GM12878 (cell line): ENCODE measurements at regions not wholly inside any gene's neighbourhood (a gene's known extent, or its start where the extent isn't known, plus 50 kb on each side); places are given as distances from the start of the nearest gene placed in this dataset.

Experiments
- CEBPB ChIP-seq, 2 experiments: fragments of 150-350 bp in 1 of 2; IDR thresholded peaks; 2 replicates each; pipeline ENCODE4 v1.6.1; 2012 to 2014; ENCODE audit warnings: low read depth in 2 of 2, low read length in 2 of 2, borderline replicate concordance in 1 of 2, inconsistent platforms in 1 of 2
- MXI1 ChIP-seq: fragments of 150-350 bp; IDR thresholded peaks from 2 replicates; pipeline ENCODE4 v1.6.1; 2011; ENCODE audit warnings: low read depth, mild to moderate bottlenecking, inconsistent platforms, low read length, improper control_type of control experiment
- MYC ChIP-seq: IDR thresholded peaks from 2 replicates; pipeline ENCODE4 v1.6.1; 2011; ENCODE audit warnings: mild to moderate bottlenecking, low read length, moderate library complexity, inconsistent platforms; ENCODE audit not compliant: insufficient read depth, insufficient replicate concordance, insufficient read length, severe bottlenecking
- POLR2A ChIP-seq: IDR thresholded peaks from 2 replicates; pipeline ENCODE4 v1.6.1; 2011; ENCODE audit warnings: low read depth, mild to moderate bottlenecking, low read length
- POLR2AphosphoS2 ChIP-seq: IDR thresholded peaks from 2 replicates; pipeline ENCODE4 v1.6.1; 2011; ENCODE audit warnings: low read depth, mild to moderate bottlenecking, low read length, improper control_type of control experiment, moderate library complexity
- POLR2AphosphoS5 ChIP-seq: IDR thresholded peaks from 2 replicates; pipeline ENCODE4 v1.6.1; 2011; ENCODE audit warnings: mild to moderate bottlenecking, low read length, inconsistent platforms
- RCOR1 ChIP-seq: conservative IDR thresholded peaks from 2 replicates; pipeline ENCODE4 v1.6.1; 2012; ENCODE audit warnings: low read depth, low read length, improper control_type of control experiment
- TAF1 ChIP-seq: IDR thresholded peaks from 2 replicates; pipeline ENCODE4 v1.6.1; 2011; ENCODE audit warnings: mild to moderate bottlenecking, low read depth, low read length, borderline replicate concordance
- TF ChIP-seq, protein P1 (sequence below), 3 experiments: IDR thresholded peaks in 2 of 3; conservative IDR thresholded peaks in 1 of 3; 2 replicates each; pipeline ENCODE4 v1.5.1; 2011; ENCODE audit warnings: low read depth in 3 of 3, low read length in 3 of 3, mild to moderate bottlenecking in 3 of 3, control low read depth in 2 of 3, moderate library complexity in 2 of 3, inconsistent platforms in 1 of 3, mixed read lengths in 1 of 3; ENCODE audit not compliant: control insufficient read depth in 2 of 3, insufficient read depth in 1 of 3; ENCODE audit errors: extremely low read depth in 1 of 3
- TF ChIP-seq, protein P2 (sequence below): IDR thresholded peaks from 2 replicates; pipeline ENCODE4 v1.6.1; 2012; ENCODE audit warnings: low read depth, low read length, improper control_type of control experiment
- TF ChIP-seq, protein P3 (sequence below): IDR thresholded peaks from 2 replicates; pipeline ENCODE4 v1.6.1; 2012; ENCODE audit warnings: mild to moderate bottlenecking, low read depth, low read length

GRCh38 chr2:228355897-228356296 is 174.4 kb upstream of the SPHKAP start:
- TF ChIP-seq, protein P1, sequence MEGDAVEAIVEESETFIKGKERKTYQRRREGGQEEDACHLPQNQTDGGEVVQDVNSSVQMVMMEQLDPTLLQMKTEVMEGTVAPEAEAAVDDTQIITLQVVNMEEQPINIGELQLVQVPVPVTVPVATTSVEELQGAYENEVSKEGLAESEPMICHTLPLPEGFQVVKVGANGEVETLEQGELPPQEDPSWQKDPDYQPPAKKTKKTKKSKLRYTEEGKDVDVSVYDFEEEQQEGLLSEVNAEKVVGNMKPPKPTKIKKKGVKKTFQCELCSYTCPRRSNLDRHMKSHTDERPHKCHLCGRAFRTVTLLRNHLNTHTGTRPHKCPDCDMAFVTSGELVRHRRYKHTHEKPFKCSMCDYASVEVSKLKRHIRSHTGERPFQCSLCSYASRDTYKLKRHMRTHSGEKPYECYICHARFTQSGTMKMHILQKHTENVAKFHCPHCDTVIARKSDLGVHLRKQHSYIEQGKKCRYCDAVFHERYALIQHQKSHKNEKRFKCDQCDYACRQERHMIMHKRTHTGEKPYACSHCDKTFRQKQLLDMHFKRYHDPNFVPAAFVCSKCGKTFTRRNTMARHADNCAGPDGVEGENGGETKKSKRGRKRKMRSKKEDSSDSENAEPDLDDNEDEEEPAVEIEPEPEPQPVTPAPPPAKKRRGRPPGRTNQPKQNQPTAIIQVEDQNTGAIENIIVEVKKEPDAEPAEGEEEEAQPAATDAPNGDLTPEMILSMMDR (IDR thresholded peaks at IDR 0.05 in 2 of 3, conservative IDR thresholded peaks at IDR 0.05 in 1 of 3; ENCODE audit: control insufficient read depth in 2 of 3, extremely low read depth in 1 of 3, insufficient read depth in 1 of 3, low read depth in 3 of 3, low read length in 3 of 3) = no peak
- TF ChIP-seq POLR2AphosphoS2 (no peak), RCOR1 (no peak), CEBPB (IDR thresholded peaks at IDR 0.05; ENCODE audit: borderline replicate concordance in 1 of 2, low read depth in 2 of 2, low read length in 2 of 2) (no peak), MYC (no peak), POLR2A (no peak), MXI1 (no peak), POLR2AphosphoS5 (no peak), TAF1 (no peak)
- TF ChIP-seq, protein P2, sequence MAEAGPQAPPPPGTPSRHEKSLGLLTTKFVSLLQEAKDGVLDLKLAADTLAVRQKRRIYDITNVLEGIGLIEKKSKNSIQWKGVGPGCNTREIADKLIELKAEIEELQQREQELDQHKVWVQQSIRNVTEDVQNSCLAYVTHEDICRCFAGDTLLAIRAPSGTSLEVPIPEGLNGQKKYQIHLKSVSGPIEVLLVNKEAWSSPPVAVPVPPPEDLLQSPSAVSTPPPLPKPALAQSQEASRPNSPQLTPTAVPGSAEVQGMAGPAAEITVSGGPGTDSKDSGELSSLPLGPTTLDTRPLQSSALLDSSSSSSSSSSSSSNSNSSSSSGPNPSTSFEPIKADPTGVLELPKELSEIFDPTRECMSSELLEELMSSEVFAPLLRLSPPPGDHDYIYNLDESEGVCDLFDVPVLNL = no peak
- TF ChIP-seq, protein P3, sequence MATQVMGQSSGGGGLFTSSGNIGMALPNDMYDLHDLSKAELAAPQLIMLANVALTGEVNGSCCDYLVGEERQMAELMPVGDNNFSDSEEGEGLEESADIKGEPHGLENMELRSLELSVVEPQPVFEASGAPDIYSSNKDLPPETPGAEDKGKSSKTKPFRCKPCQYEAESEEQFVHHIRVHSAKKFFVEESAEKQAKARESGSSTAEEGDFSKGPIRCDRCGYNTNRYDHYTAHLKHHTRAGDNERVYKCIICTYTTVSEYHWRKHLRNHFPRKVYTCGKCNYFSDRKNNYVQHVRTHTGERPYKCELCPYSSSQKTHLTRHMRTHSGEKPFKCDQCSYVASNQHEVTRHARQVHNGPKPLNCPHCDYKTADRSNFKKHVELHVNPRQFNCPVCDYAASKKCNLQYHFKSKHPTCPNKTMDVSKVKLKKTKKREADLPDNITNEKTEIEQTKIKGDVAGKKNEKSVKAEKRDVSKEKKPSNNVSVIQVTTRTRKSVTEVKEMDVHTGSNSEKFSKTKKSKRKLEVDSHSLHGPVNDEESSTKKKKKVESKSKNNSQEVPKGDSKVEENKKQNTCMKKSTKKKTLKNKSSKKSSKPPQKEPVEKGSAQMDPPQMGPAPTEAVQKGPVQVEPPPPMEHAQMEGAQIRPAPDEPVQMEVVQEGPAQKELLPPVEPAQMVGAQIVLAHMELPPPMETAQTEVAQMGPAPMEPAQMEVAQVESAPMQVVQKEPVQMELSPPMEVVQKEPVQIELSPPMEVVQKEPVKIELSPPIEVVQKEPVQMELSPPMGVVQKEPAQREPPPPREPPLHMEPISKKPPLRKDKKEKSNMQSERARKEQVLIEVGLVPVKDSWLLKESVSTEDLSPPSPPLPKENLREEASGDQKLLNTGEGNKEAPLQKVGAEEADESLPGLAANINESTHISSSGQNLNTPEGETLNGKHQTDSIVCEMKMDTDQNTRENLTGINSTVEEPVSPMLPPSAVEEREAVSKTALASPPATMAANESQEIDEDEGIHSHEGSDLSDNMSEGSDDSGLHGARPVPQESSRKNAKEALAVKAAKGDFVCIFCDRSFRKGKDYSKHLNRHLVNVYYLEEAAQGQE = no peak
